Trophoblast cell (in vitro differentiated cells and primary cell): ENCODE measurements at regions not wholly inside any gene's neighbourhood (a gene's known extent, or its start where the extent isn't known, plus 50 kb on each side); places are given as distances from the start of the nearest gene placed in this dataset.
"Not testable (repeated sequence)": the region's sequence is repeated elsewhere in the genome, so short reads cannot be mapped to it uniquely, and the experiment has no call there.

Experiments used
- DNase-seq, 2 donors: peaks; one replicate each; pipeline ENCODE4 v3.0.0-alpha.2; 2016
- H2AFZ ChIP-seq: 2 replicates; pipeline ENCODE4 v1.6.1; 2013; ENCODE audit warnings: low read length, moderate library complexity, mild to moderate bottlenecking; ENCODE audit not compliant: insufficient read depth, poor library complexity
- H2AK5ac ChIP-seq: 2 replicates; pipeline ENCODE4 v1.6.1; 2013; ENCODE audit warnings: mild to moderate bottlenecking, low read length
- H2BK120ac ChIP-seq: 2 replicates; pipeline ENCODE4 v1.6.1; 2013; ENCODE audit warnings: low read length, mild to moderate bottlenecking, moderate library complexity; ENCODE audit not compliant: insufficient read depth, poor library complexity
- H2BK12ac ChIP-seq: 2 replicates; pipeline ENCODE4 v1.6.1; 2013; ENCODE audit warnings: mild to moderate bottlenecking, low read length, moderate library complexity
- H2BK5ac ChIP-seq: 2 replicates; pipeline ENCODE4 v1.6.1; 2013; ENCODE audit warnings: low read length, low read depth, moderate library complexity, mild to moderate bottlenecking; ENCODE audit not compliant: poor library complexity
- H3K14ac ChIP-seq: 2 replicates; pipeline ENCODE4 v1.6.1; 2013; ENCODE audit warnings: mild to moderate bottlenecking, low read length
- H3K18ac ChIP-seq: 2 replicates; pipeline ENCODE4 v1.6.1; 2013; ENCODE audit warnings: mild to moderate bottlenecking, low read length
- H3K23ac ChIP-seq: 2 replicates; pipeline ENCODE4 v1.6.1; 2013; ENCODE audit warnings: low read length
- H3K27ac ChIP-seq: 2 replicates; pipeline ENCODE4 v1.5.1; 2013; ENCODE audit warnings: low read depth, mild to moderate bottlenecking, inconsistent platforms, low read length, moderate library complexity
- H3K27me3 ChIP-seq: 2 replicates; pipeline ENCODE4 v1.6.1; 2013; ENCODE audit warnings: inconsistent platforms, mild to moderate bottlenecking, low read length, moderate library complexity; ENCODE audit not compliant: insufficient read depth
- H3K36me3 ChIP-seq, 2 experiments: 1 replicate in 1 of 2; 2 replicates in 1 of 2; pipeline ENCODE4 v1.6.1; 2013; ENCODE audit warnings: low read length in 2 of 2, mild to moderate bottlenecking in 2 of 2, moderate library complexity in 1 of 2; ENCODE audit not compliant: insufficient read depth in 2 of 2, control insufficient read depth in 1 of 2
- H3K4ac ChIP-seq: 2 replicates; pipeline ENCODE4 v1.6.1; 2013; ENCODE audit warnings: low read depth, mild to moderate bottlenecking, low read length, moderate library complexity
- H3K4me1 ChIP-seq, 2 experiments: 1 replicate in 1 of 2; 2 replicates in 1 of 2; pipeline ENCODE4 v1.6.1; 2013; ENCODE audit warnings: low read length in 2 of 2, mild to moderate bottlenecking in 2 of 2, moderate library complexity in 1 of 2; ENCODE audit not compliant: insufficient read depth in 2 of 2, control insufficient read depth in 1 of 2
- H3K4me2 ChIP-seq: 2 replicates; pipeline ENCODE4 v1.6.1; 2013; ENCODE audit warnings: inconsistent platforms, mild to moderate bottlenecking, low read length, moderate library complexity
- H3K4me3 ChIP-seq: 2 replicates; pipeline ENCODE4 v1.5.1; 2013; ENCODE audit warnings: mild to moderate bottlenecking, low read depth, low read length, inconsistent platforms
- H3K79me1 ChIP-seq: one replicate; pipeline ENCODE4 v1.6.1; 2013; ENCODE audit warnings: low read length
- H3K79me2 ChIP-seq: 2 replicates; pipeline ENCODE4 v1.6.1; 2013; ENCODE audit warnings: low read length, mild to moderate bottlenecking; ENCODE audit not compliant: control insufficient read depth, insufficient read depth, poor library complexity
- H3K9ac ChIP-seq: 2 replicates; pipeline ENCODE4 v1.6.1; 2013; ENCODE audit warnings: mild to moderate bottlenecking, low read length
- H3K9me3 ChIP-seq: 2 replicates; pipeline ENCODE4 v1.6.1; 2013; ENCODE audit warnings: low read depth, mild to moderate bottlenecking, control low read depth, inconsistent platforms, low read length; ENCODE audit not compliant: insufficient read depth
- H4K12ac ChIP-seq: 2 replicates; pipeline ENCODE4 v1.6.1; 2013; ENCODE audit warnings: low read depth, mild to moderate bottlenecking, low read length, moderate library complexity
- H4K8ac ChIP-seq: 2 replicates; pipeline ENCODE4 v1.6.1; 2013; ENCODE audit warnings: low read depth, mild to moderate bottlenecking, low read length, moderate library complexity
- H4K91ac ChIP-seq: one replicate; pipeline ENCODE4 v1.6.1; 2013; ENCODE audit warnings: low read depth, mild to moderate bottlenecking, low read length, moderate library complexity
- WGBS: extraction: QIAGEN DNeasy Blood & Tissue Kit; methylation state at CpG from one replicate; pipeline ENCODE4 v1.1.7; 2013; ENCODE audit warnings: missing lambda C conversion rate; ENCODE audit not compliant: insufficient read length, insufficient coverage; ENCODE audit errors: extremely low coverage; 5-methylcytosine and 5-hydroxymethylcytosine counted together

DNA sequence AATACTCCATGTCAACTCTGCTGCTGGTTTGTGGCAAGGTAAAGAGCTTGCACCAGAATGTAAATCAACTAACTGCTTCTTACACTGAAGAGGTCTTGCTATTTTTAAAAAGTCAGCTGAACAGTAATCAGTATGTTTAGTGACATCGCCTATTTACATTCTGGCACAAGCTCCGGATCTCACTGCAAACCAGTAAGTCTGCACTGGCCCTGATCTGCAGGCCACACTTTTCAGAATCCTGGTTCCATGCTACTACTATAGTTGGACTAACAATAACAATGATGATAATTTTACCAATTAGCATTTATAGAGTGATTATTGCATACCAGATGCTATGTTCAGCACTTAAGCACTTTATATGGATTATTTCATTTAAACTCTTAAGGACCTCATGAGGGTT, 4792.9 kb upstream of the OR11H1 start:
- not testable (repeated sequence) for H3K4me3 ChIP-seq, H4K8ac ChIP-seq, H2BK5ac ChIP-seq, H3K4ac ChIP-seq, H2BK120ac ChIP-seq, H2BK12ac ChIP-seq, DNase-seq, H3K4me2 ChIP-seq, H2AK5ac ChIP-seq, H4K91ac ChIP-seq, H3K36me3 ChIP-seq, H3K79me2 ChIP-seq, H3K27ac ChIP-seq, H2AFZ ChIP-seq, H3K27me3 ChIP-seq, H3K79me1 ChIP-seq, H3K9ac ChIP-seq, H3K18ac ChIP-seq, H3K23ac ChIP-seq, H3K9me3 ChIP-seq, H3K14ac ChIP-seq, H3K4me1 ChIP-seq, H4K12ac ChIP-seq
- WGBS: no CpG with 5 or more reads among the region's 2 CpGs

DNA sequence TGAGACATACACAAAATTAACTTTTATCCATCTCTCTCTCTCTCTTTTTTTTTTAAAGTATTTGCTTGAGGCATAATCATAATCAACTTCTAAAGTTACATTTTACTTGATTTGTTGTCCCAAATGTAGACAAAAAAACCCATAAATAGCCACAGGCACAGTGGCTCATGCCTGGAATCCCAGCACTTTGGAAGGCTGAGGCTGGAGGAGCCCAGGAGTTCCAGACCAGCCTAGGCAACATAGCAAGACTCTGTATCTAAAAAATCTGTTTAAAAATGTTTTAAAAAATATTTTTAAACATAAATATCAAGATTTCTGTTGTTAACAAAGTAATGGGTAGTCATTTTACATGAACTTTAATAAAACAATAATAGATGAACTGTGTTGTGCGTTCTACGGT, 4791.1 kb upstream of the OR11H1 start:
- H3K27ac ChIP-seq, H4K12ac ChIP-seq, H3K4me2 ChIP-seq, H2BK12ac ChIP-seq, H3K36me3 ChIP-seq, H3K18ac ChIP-seq, H2BK120ac ChIP-seq, H2AFZ ChIP-seq, H4K8ac ChIP-seq, H3K4ac ChIP-seq, H3K14ac ChIP-seq, H3K4me3 ChIP-seq, H4K91ac ChIP-seq, H2BK5ac ChIP-seq, H3K79me1 ChIP-seq, H3K9ac ChIP-seq, H3K9me3 ChIP-seq, DNase-seq, H3K79me2 ChIP-seq, H2AK5ac ChIP-seq, H3K27me3 ChIP-seq, H3K23ac ChIP-seq, H3K4me1 ChIP-seq: not testable (repeated sequence)
- no CpG with 5 or more reads among the region's 2 CpGs for WGBS

DNA sequence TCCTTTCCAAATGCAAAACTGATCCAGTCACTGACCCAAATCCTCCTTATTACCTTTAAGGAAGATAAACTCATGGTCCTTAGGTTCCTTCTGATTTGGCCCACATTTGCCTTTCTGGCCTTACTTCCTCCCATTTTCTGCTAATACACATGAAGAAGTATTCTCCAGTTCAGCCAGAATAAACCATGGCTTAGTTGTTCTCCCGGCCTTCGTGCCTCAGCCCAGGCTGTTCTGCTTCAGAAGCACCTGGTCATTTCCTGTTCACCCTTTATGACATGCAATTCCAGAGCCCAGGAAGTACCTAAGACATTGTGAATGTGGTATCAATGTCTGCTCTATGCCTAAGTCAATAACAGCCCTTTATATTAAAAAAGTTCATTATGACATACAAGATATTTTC, 4790.1 kb upstream of the OR11H1 start:
- H3K79me2 ChIP-seq, H4K8ac ChIP-seq, H3K36me3 ChIP-seq, H3K27me3 ChIP-seq, H3K4me3 ChIP-seq, H2BK120ac ChIP-seq, H3K4me1 ChIP-seq, H3K4me2 ChIP-seq, H4K91ac ChIP-seq, DNase-seq, H3K9me3 ChIP-seq, H4K12ac ChIP-seq, H2AK5ac ChIP-seq, H3K14ac ChIP-seq, H3K27ac ChIP-seq, H3K9ac ChIP-seq, H2AFZ ChIP-seq, H3K23ac ChIP-seq, H2BK12ac ChIP-seq, H2BK5ac ChIP-seq, H3K18ac ChIP-seq, H3K79me1 ChIP-seq, H3K4ac ChIP-seq: not testable (repeated sequence)
- no CpG with 5 or more reads among the region's 2 CpGs for WGBS

DNA sequence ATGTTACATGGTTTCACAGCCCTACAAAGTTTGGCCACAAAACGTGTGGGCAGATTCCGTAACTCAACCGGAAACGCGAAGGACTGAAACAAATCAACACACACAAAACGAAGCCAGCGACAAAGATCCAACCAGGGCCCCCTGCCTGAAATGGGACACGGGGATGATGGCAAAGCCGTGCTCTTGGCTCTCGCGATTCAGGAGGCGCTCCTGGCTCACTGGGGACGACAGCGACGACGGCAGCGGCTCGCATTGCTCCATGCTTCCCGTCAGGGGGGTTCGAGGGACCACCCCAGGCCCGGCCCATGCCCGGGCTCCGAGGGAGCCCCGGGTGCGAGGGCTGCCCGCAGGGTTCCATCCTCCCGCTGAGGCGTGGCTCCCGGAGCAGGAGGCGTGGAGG, 4786.8 kb upstream of the OR11H1 start:
- Histone ChIP-seq H3K36me3 (no peaks in the 10 kb centered on the region), H2BK5ac (no peak overlapping the region), H2AFZ (no peak overlapping the region), H4K8ac (no peak overlapping the region), H3K27me3 (no peaks in the 10 kb centered on the region), H3K4me3 (no peak overlapping the region), H3K14ac (no peak overlapping the region), H3K27ac (no peak overlapping the region), H4K91ac (no peak overlapping the region), H3K79me1 (no peaks in the 10 kb centered on the region), H2BK12ac (no peak overlapping the region), H2BK120ac (no peak overlapping the region), H3K4me1 (no peaks in the 10 kb centered on the region), H3K4ac (no peak overlapping the region), H3K79me2 (no peaks in the 10 kb centered on the region), H4K12ac (no peak overlapping the region), H3K9me3 (peaks cover 16% of the 10 kb centered on the region), H3K4me2 (no peak overlapping the region), H3K23ac (no peak overlapping the region), H2AK5ac (no peak overlapping the region), H3K18ac (no peak overlapping the region), H3K9ac (no peak overlapping the region)
- no CpG with 5 or more reads among the region's 30 CpGs for WGBS
- no peak for DNase-seq
